ENCODE measurements at regions not wholly inside any gene's neighbourhood (a gene's known extent, or its start where the extent isn't known, plus 50 kb on each side); places are given as distances from the start of the nearest gene placed in this dataset.

DNA sequence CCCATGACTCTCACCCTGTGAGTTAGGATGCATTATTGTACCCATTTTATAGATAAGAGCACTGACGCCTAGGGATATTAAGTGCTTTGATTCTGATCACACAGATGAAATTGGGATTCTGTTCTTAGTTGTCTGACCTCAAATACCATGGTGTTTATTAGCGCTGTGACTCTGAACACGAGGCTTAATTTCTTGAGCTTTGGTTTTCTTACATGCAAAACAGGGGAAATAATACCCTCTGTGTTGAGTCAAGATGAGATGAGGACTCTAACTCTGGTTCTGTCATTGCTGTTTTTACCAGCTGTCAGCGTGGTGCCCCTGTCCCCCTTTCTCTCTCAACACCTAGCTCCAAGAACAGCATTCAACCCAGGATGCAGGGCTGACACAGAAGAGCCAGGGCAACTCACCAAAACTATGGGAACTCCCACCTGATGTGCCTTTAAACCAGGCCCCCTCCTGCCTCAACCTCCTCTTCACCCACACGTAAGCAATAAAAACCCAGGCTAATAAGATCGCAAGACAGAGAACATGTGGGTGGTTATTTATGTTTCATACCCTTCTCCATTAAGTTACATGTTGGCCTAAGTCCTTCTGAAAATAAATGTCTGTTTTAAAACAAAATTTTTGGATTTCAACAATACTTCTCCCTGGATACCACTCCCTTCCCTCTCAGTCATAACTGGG is 100.1 kb upstream of the SPATA12 start:
- no peaks in the 10 kb centered on the region for H3K9me2 ChIP-seq (ENCODE audit: insufficient read depth)
- POLR2A ChIA-PET: no interaction called here
- intact Hi-C loops (cut with micrococcal nuclease): no loop called here

More for the DNA sequence above, 100.1 kb upstream of the SPATA12 start:
- H3K4me2 ChIP-seq (ENCODE audit: low read length): no peak overlapping the region
- no peaks in the 10 kb centered on the region for H3K79me2 ChIP-seq (ENCODE audit: insufficient read depth, low read length)
- TF ChIP-seq POLR2AphosphoS5 (IDR thresholded peaks at IDR 0.05; ENCODE audit: low read depth, low read length) (no peak), FOSL1 (IDR thresholded peaks at IDR 0.05; ENCODE audit: low read depth) (no peak), SRF (IDR thresholded peaks at IDR 0.05; ENCODE audit: low read depth) (no peak), ZNF274 (IDR thresholded peaks at IDR 0.05; ENCODE audit: low read depth, low read length) (no peak), TCF7L2 (IDR thresholded peaks at IDR 0.05; ENCODE audit: borderline replicate concordance, extremely low read depth, insufficient read depth, insufficient read length) (no peak), SP1 (IDR thresholded peaks at IDR 0.05; ENCODE audit: low read depth) (no peak), RAD21 (IDR thresholded peaks at IDR 0.05; ENCODE audit: low read depth) (no peak), ZFX (IDR thresholded peaks at IDR 0.05) (no peak), CEBPB (IDR thresholded peaks at IDR 0.05; ENCODE audit: low read depth) (no peak), POLR2A (IDR thresholded peaks at IDR 0.05; ENCODE audit: borderline replicate concordance, extremely low read depth, insufficient read depth, insufficient read length) (no peak), ELF1 (IDR thresholded peaks at IDR 0.05; ENCODE audit: borderline replicate concordance, low read depth) (no peak), CBX3 (IDR thresholded peaks at IDR 0.05; ENCODE audit: low read depth) (no peak), EZH2phosphoT487 (IDR thresholded peaks at IDR 0.05; ENCODE audit: borderline replicate concordance) (no peak), EGR1 (IDR thresholded peaks at IDR 0.05; ENCODE audit: low read depth) (no peak), YY1 (IDR thresholded peaks at IDR 0.05; ENCODE audit: extremely low read depth, insufficient replicate concordance, low read depth, low read length) (no peak), EZH2 (IDR thresholded peaks at IDR 0.05) (no peak), JUND (IDR thresholded peaks at IDR 0.05) (no peak)
- TF ChIP-seq, protein P1, sequence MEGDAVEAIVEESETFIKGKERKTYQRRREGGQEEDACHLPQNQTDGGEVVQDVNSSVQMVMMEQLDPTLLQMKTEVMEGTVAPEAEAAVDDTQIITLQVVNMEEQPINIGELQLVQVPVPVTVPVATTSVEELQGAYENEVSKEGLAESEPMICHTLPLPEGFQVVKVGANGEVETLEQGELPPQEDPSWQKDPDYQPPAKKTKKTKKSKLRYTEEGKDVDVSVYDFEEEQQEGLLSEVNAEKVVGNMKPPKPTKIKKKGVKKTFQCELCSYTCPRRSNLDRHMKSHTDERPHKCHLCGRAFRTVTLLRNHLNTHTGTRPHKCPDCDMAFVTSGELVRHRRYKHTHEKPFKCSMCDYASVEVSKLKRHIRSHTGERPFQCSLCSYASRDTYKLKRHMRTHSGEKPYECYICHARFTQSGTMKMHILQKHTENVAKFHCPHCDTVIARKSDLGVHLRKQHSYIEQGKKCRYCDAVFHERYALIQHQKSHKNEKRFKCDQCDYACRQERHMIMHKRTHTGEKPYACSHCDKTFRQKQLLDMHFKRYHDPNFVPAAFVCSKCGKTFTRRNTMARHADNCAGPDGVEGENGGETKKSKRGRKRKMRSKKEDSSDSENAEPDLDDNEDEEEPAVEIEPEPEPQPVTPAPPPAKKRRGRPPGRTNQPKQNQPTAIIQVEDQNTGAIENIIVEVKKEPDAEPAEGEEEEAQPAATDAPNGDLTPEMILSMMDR (IDR thresholded peaks at IDR 0.05 in 2 of 3, conservative IDR thresholded peaks at IDR 0.05 in 1 of 3; ENCODE audit: borderline replicate concordance in 1 of 3, insufficient read depth in 1 of 3, low read depth in 2 of 3, low read length in 2 of 3): no peak
- TF ChIP-seq, protein P2, sequence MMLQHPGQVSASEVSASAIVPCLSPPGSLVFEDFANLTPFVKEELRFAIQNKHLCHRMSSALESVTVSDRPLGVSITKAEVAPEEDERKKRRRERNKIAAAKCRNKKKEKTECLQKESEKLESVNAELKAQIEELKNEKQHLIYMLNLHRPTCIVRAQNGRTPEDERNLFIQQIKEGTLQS (IDR thresholded peaks at IDR 0.05): no peak
- TF ChIP-seq, protein P3, sequence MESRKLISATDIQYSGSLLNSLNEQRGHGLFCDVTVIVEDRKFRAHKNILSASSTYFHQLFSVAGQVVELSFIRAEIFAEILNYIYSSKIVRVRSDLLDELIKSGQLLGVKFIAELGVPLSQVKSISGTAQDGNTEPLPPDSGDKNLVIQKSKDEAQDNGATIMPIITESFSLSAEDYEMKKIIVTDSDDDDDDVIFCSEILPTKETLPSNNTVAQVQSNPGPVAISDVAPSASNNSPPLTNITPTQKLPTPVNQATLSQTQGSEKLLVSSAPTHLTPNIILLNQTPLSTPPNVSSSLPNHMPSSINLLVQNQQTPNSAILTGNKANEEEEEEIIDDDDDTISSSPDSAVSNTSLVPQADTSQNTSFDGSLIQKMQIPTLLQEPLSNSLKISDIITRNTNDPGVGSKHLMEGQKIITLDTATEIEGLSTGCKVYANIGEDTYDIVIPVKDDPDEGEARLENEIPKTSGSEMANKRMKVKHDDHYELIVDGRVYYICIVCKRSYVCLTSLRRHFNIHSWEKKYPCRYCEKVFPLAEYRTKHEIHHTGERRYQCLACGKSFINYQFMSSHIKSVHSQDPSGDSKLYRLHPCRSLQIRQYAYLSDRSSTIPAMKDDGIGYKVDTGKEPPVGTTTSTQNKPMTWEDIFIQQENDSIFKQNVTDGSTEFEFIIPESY (IDR thresholded peaks at IDR 0.05; ENCODE audit: extremely low read depth, insufficient replicate concordance, low read length): no peak
- H3K27ac ChIP-seq (ENCODE audit: low read depth, low read length): no peak overlapping the region
- RAD21 ChIA-PET (ENCODE audit: low non-redundant PET in 1 of 2, low total read pairs in 2 of 2, uncharacterized antibody in 2 of 2, unreplicated experiment in 2 of 2): no interaction called here
- no peaks in the 10 kb centered on the region for H3K27me3 ChIP-seq (ENCODE audit: insufficient read depth, low read length)
- no peaks in the 10 kb centered on the region for H4K20me1 ChIP-seq (ENCODE audit: insufficient read depth)
- ATAC-seq (no peak), DNase-seq (ENCODE audit: low read depth, low spot score) (no peak)
- no peaks in the 10 kb centered on the region for H3K36me3 ChIP-seq (ENCODE audit: control insufficient read depth in 1 of 2, insufficient read depth in 2 of 2, low read length in 2 of 2)
- no TSS peak for BruUV-seq (replicated peaks)
- no peaks in the 10 kb centered on the region for H3K9me3 ChIP-seq (ENCODE audit: control insufficient read depth in 1 of 2, insufficient read depth in 1 of 2, low read depth in 1 of 2, low read length in 2 of 2)
- no peak overlapping the region for H3K4me3 ChIP-seq (replicated peaks in 1 of 2; ENCODE audit: low read depth in 1 of 2, low read length in 2 of 2)
- no peak overlapping the region for H2AFZ ChIP-seq (ENCODE audit: low read depth, low read length, poor library complexity, severe bottlenecking)
- no peaks in the 10 kb centered on the region for H3K4me1 ChIP-seq (ENCODE audit: control insufficient read depth in 1 of 2, insufficient read depth in 2 of 2, low read length in 2 of 2)
- CTCF ChIA-PET: no interaction called here
- no peak overlapping the region for H3K9ac ChIP-seq (ENCODE audit: low read length)

Data from HCT116 (cell line).